Activated CD4-positive, CD25-positive, alpha-beta regulatory T cell treated with anti-CD3 and anti-CD28 coated beads, Interleukin-2, amount 50 U/mL, for 24 hours (primary cell): ENCODE measurements at regions not wholly inside any gene's neighbourhood (a gene's known extent, or its start where the extent isn't known, plus 50 kb on each side); places are given as distances from the start of the nearest gene placed in this dataset.
"Not testable (repeated sequence)": the region's sequence is repeated elsewhere in the genome, so short reads cannot be mapped to it uniquely, and the experiment has no call there.

Experiments used
- ATAC-seq, 2 donors: fragments of 150-1000 bp; cut with Tn5 transposase; one replicate each; pipeline ENCODE4 v1.10.0; 2021; ENCODE audit warnings: mild to moderate bottlenecking in 1 of 2, moderate library complexity in 1 of 2

DNA sequence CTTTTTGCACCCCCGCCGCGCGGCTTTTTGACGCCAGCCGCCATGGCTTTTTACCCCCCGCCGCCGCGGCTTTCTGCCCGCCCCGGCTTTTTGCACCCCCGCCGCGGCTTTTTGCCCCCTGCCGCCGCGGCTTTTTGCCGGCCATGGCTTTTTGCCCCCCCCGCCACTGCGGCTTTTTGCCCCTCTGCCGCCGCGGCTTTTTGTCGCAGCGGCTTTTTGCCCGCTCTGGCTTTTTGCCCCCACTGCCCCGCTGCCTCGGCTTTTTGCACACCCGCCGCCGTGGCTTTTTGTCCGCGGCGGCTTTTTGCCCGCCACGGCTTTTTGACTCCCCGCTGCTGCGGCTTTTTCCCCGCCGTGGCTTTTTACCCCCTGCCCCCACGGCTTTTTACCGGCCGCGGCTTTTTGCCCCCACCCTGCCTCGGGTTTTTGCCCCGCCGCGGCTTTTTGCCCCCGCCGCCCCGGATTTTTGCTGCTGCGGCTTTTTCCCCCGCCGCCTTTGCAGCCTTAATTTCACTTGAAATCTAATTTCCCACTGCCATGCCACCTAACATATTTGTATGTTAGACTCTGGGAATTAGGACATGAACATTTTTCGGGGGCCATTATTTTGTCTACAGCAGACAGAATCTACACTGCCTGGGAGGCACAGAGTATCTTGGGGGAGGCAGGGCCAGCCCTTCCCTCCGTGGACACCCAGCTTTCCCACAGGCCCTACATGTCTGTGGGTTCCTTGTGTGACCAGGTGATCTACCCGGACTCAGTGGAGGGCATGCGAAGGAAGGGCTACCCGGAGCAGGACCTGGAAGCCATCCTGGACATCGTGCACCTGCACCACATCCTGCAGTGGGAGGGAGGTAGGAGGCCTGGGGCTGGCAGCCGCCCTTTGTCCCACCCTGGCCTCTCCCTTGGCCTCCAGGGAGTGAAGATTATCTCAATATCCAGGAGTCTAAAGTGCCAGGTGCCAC, 3031.0 kb upstream of the TEKT4 start:
- no peak for ATAC-seq

DNA sequence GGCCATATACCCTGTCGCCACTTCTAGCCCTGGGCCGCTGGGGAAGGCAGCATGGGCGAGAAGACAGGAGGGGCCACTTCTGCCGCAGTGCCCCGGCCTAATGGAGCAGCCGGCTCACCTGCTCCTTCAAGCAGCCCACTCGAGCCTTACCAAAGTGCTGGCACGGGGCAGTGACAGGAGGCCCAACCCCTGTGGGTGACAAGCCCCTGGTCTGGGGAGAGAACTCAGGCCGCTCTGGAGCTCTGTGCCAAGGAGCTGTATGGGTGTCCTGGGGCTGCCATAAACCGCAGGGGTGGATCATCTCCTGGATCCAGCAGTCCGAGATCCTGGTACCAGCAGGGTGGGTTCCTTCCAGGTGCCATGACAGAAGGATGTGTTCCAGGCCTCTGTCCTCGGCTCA, 3029.0 kb upstream of the TEKT4 start:
- ATAC-seq = not testable (repeated sequence)

DNA sequence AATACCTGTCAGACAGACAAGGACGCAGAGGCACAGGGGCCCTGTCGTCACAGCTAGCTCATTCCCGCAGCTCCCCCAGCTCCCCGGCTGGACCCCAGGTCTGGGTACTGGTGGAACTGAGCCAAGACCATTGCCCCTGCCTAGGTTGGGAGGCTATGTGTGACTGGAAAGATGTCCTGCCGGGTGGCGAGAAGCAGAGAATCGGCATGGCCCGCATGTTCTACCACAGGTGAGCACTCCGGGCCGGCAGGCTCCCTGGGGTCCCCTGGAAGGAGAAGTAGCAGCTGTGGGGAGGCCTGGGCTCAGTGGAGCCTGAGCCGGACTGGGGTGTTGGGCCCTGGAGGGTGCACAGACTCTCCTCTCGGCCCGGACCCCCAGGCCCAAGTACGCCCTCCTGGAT, 3028.3 kb upstream of the TEKT4 start:
- not testable (repeated sequence) for ATAC-seq

DNA sequence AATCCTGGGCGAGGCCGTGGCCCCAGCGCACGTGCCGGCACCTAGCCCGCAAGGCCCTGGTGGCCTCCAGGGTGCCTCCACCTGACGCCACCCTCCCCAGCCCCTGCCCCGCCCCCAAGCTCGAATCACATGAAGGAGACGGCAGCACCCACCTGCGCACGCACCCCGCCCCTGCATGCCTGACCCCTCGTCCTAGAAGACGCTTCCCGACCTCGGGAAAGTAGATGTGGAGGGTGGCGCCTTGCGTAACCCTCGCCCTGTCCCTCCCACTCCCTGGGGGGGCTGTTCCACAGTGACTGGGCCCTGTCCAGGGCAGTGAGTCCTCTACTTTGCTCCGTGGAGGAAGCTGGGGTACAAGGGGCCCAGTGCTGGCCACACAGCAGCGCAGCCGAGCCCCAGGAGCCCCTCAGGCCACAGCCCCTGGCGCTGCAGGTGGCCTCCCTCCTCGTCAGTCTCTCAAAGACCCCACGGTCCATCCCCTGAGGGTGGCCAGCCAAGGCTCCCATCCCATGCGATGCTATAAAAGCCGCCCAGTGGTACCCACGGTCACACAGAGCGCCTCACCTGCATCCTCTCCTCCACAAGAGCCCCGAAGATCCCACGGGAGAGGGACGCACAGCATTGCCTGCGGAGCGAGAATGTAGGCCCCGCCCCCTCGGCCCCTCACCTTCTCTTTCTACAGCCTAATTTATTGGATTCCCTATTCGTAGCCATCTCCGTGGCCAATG, 3027.3 kb upstream of the TEKT4 start:
- ATAC-seq = not testable (repeated sequence)

DNA sequence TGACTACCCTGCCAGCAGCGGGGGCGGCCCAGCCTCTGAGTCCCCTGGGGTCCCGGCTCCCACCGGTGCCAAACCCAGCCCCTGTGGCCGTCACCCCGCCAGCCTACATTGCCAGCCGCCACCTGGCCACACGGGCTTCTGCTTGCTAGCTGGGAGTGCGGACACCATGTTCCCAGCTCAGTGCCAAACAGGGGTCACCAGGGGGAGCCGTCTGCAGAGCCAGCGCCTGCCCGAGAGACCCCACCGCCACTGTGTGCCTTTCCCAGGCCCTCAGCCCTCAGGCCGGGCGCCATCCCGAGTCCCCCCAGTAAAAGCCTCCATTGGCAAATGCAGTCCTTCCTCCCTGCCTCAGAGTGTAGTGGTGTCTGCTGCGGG, 3026.8 kb upstream of the TEKT4 start:
- not testable (repeated sequence) for ATAC-seq

DNA sequence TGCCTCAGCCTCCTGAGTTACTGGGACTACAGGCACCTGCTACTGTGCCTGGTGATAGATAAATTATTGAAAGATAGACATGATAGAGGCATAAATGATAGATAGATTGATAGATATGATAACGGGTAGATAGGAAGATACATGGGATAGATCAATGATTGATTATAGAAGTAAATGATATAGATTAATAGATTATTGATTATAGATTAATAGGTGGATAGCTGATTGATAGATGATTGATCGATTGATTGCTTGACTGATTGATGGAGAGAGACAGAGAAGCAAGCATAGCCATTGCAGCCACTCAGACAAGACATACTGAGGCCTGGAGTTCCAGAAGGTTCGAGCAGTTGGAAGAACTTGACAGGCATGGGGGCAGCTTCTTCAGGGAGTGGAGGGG, 3024.8 kb upstream of the TEKT4 start:
- not testable (repeated sequence) for ATAC-seq

DNA sequence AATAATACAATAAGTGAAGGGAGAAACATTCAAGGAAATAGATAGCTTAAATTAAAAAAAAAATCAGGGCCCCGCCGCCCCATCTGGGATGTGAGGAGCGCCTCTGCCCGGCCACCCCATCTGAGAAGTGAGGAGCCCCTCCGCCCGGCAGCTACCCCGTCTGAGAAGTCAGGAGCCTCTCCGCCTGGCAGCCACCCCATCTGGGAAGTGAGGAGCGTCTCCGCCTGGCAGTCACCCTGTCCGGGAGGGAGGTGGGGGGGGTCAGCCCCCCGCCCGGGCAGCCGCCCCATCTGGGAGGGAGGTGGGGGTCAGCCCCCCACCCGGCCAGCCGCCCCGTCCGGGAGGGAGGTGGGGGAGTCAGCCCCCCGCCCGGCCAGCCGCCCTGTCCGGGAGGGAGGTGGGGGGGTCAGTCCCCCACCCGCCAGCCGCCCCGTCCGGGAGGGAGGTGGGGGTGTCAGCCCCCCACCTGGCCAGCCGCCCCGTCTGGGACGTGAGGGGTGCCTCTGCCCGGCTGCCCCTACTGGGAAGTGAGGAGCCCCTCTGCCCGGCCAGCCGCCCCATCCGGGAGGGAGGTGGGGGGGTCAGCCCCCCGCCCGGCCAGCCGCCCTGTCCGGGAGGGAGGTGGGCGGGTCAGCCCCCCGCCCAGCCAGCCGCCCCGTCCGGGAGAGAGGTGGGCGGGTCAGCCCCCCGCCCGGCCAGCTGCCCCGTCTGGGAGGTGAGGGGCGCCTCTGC, 3019.4 kb upstream of the TEKT4 start:
- ATAC-seq = not testable (repeated sequence)

DNA sequence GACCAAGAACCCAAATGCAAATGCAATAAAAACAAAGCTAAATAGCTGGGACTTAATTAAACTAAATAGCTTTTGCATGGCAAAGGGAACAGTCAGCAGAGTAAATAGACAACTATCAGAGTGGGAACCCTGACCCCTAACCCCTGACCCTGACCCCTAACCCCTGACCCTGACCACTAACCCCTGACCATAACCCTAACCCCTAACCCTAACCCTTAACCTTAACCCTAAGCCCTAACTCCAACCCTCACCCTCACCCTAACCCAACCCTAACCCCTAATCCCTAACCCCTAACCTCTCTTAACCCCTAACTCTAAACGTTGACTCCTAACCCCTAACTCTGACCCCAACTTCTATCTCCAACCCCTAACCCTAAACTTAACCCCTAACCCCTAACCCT, 3014.3 kb upstream of the TEKT4 start:
- not testable (repeated sequence) for ATAC-seq

DNA sequence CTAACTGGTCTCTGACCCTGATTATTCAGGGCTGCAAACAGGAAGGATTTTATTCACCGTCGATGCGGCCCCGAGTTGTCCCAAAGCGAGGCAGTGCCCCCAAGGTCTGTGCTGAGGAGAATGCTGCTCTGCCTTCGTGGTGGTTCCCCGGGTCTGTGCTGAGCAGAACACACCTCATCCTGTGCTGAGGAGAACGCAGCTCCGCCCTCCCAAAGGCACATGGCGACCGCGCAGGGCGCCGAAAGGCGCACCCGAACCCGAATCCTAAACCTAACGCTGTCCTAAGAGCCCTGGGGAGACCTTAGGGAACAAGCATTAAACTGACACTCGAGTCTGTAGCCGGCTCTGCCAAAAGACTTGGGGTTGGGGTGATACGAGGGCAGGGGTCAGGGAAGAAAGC, 3013.5 kb upstream of the TEKT4 start:
- not testable (repeated sequence) for ATAC-seq

DNA sequence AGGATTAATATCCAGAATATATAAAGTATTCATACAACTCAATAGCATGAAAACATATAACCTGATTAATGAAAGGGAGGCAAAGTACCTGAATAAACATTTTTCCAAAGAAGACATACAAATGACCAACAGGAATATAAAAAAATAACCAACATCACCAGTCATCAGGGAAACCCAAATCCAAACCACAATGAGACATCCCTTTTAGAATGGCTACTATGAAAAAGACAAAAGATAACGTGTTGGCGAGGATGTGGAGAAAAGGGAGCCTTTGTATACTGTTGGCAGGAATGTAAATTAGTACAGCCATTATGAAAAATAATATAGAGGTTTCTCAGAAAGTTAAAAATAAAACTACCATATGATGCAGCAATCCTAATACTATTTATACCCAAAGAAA, 2999.5 kb upstream of the TEKT4 start:
- ATAC-seq = not testable (repeated sequence)

DNA sequence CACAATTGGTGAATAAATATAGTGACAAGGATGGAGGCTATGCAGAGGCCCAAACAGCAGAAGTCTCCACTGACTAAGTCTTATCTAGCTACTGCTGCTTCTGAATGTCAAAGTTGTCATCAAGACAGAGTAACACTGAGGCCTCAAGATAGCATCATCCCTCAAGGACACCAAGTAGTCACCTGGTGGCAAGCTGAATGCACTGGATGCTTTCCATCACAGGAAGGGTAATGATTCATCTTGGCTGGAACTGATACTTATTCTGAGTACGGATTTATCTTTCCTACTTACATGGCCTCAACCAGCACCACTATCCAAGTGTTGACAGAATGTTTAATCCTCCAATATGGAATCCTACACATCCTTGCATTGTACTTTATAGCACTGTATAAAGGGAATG, 2997.8 kb upstream of the TEKT4 start:
- not testable (repeated sequence) for ATAC-seq

DNA sequence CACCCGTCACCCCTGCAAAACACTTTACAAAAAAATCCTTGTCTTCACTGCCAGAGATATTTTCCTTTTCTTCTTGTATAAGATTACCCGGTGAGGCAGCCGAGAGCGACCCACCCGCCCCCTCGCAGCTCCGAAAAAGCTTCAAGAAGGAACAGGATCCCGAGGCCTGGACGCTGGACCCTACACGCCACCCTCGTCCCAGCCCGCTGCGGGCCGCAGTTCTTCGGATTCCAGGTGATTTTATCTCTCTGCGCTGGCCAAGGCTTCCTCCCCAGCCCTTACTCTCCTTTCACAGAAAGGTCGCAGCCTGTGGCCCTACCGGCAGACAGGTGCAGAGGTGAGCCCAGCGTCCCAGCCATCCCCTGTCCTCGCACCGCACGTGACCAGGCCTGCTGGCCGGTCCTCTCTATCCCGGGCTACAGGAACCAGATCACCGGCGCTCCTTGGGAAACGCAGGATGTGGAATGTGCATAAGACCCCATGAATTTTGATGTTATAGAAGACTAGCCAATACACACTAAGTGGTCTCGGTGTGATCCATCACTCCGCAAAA, 2993.5 kb upstream of the TEKT4 start:
- ATAC-seq = not testable (repeated sequence)

DNA sequence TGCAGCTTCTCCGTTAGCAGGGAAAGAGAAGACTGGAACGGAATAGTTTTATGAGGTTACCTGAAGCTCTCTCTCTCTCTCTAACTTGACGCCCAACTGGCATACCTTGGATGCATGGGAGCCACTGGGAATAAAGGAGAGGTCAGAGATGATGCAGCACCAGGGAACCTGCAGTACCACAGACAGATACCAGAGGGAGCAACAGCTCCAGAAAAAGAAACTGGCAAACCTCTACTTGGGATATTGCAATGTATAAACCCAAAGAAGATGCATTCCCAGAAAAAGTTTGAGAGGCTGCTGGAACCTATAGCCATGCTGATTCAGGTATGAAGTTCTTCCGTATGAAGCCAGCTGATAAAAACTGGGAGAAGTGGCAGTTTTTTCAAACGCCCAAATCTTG, 2976.1 kb upstream of the TEKT4 start:
- not testable (repeated sequence) for ATAC-seq

DNA sequence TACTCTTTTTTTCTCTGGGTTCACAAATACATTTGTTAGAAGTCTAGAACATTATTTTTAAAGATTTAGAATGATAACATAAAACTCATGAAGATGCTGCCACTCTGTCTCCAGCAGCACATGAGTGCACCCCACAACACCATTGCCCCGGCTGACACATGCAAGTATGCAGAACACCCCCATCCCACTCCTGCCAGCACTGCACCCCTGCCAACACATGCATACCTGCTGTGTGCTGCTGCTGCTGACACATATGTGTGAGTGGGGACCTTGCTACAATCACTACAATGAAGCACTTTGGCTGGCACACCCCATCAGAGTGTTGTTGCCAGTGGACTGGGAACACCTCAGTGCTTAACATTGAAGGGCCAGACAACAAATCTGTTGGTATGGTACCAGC, 2953.6 kb upstream of the TEKT4 start:
- ATAC-seq = not testable (repeated sequence)
